Suprapubic skin (tissue), 4 donors: ENCODE measurements at regions not wholly inside any gene's neighbourhood (a gene's known extent, or its start where the extent isn't known, plus 50 kb on each side); places are given as distances from the start of the nearest gene placed in this dataset.

Experiments
- DNase-seq, 2 donors: peaks; one replicate each; pipeline ENCODE4 v3.0.0-alpha.2; 2019; ENCODE audit warnings: low spot score in 2 of 2
- H3K27ac ChIP-seq: fragments of 200-600 bp; sonication (generic); one replicate; pipeline ENCODE4 v1.5.1; 2019
- H3K27me3 ChIP-seq: fragments of 200-600 bp; sonication (generic); one replicate; pipeline ENCODE4 v1.5.1; 2019
- H3K36me3 ChIP-seq: fragments of 200-600 bp; sonication (generic); one replicate; pipeline ENCODE4 v1.5.1; 2019
- H3K4me1 ChIP-seq: fragments of 200-600 bp; sonication (generic); one replicate; pipeline ENCODE4 v1.5.1; 2019
- H3K4me3 ChIP-seq: fragments of 200-600 bp; sonication (generic); one replicate; pipeline ENCODE4 v1.5.1; 2019; ENCODE audit warnings: mild to moderate bottlenecking
- H3K9me3 ChIP-seq: fragments of 200-600 bp; sonication (generic); one replicate; pipeline ENCODE4 v1.5.1; 2019
- EP300 ChIP-seq: sonication (generic); formaldehyde crosslinking; IDR thresholded peaks from one replicate; pipeline ENCODE4 v1.6.1; 2017; ENCODE audit warnings: antibody characterized with exemption
- POLR2A ChIP-seq, 2 donors: fragments of 450-650 bp; IDR thresholded peaks; one replicate each; pipeline ENCODE4 v1.6.1; 2017; ENCODE audit warnings: antibody characterized with exemption in 2 of 2, mild to moderate bottlenecking in 2 of 2, moderate library complexity in 2 of 2
- POLR2AphosphoS5 ChIP-seq, 3 donors: sonication (generic); formaldehyde crosslinking; IDR thresholded peaks; one replicate each; pipeline ENCODE4 v1.6.1; 2017; ENCODE audit warnings: antibody characterized with exemption in 3 of 3
- WGBS: methylation state at CpG from one replicate; pipeline ENCODE4 v1.1.5; 2018; 5-methylcytosine and 5-hydroxymethylcytosine counted together
- TF ChIP-seq, protein P1 (sequence below), 2 donors: fragments of 200-600 bp in 1 of 2; fragments of 450-650 bp in 1 of 2; sonication (generic) in 1 of 2; IDR thresholded peaks; one replicate each; pipeline ENCODE4 v1.5.1; 2016 to 2019; ENCODE audit warnings: antibody characterized with exemption in 2 of 2, mild to moderate bottlenecking in 1 of 2, moderate library complexity in 1 of 2

DNA sequence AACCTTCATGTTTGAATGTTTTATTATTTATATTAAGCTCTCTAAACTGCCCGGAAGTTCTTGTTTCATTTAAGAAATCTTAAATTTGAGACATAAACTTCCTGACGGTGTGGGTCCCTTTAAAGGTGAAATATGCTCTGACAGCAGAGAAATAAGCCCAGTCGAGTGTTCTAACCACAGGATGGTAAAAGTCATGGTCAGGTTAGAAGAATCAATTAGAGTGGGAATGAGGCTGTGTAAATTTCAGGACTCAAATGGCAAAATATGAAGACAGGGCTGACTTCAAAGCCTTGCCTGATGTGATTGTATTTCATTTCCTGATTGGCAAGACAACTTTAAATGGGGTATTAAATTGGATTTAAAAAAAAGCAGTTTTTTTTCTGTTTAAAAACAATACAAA is 432.9 kb upstream of the BRINP1 start:
- peak overlapping the region; percentile 55 for H3K27ac ChIP-seq

GRCh38 chr9:119801311-119801710 is 432.1 kb upstream of the BRINP1 start:
- WGBS: 66% methylated on average over 4 of the region's 4 CpGs
- peaks cover 13% of the 10 kb centered on the region for H3K4me1 ChIP-seq
- H3K9me3 ChIP-seq: no peaks in the 10 kb centered on the region
- TF ChIP-seq POLR2A (IDR thresholded peaks at IDR 0.05) (no peak), EP300 (no peak), POLR2AphosphoS5 (IDR thresholded peaks at IDR 0.05) (no peak)
- TF ChIP-seq, protein P1, sequence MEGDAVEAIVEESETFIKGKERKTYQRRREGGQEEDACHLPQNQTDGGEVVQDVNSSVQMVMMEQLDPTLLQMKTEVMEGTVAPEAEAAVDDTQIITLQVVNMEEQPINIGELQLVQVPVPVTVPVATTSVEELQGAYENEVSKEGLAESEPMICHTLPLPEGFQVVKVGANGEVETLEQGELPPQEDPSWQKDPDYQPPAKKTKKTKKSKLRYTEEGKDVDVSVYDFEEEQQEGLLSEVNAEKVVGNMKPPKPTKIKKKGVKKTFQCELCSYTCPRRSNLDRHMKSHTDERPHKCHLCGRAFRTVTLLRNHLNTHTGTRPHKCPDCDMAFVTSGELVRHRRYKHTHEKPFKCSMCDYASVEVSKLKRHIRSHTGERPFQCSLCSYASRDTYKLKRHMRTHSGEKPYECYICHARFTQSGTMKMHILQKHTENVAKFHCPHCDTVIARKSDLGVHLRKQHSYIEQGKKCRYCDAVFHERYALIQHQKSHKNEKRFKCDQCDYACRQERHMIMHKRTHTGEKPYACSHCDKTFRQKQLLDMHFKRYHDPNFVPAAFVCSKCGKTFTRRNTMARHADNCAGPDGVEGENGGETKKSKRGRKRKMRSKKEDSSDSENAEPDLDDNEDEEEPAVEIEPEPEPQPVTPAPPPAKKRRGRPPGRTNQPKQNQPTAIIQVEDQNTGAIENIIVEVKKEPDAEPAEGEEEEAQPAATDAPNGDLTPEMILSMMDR (IDR thresholded peaks at IDR 0.05): no peak
- H3K27me3 ChIP-seq: no peaks in the 10 kb centered on the region
- H3K36me3 ChIP-seq: no peaks in the 10 kb centered on the region
- H3K27ac ChIP-seq: no peak overlapping the region
- DNase-seq: no peak
- H3K4me3 ChIP-seq: no peak overlapping the region

More for the DNA sequence above, 432.9 kb upstream of the BRINP1 start:
- no peak for TF ChIP-seq POLR2AphosphoS5 (IDR thresholded peaks at IDR 0.05)
- TF ChIP-seq EP300: no peak
- TF ChIP-seq, protein P1 (IDR thresholded peaks at IDR 0.05): no peak
- no peak for TF ChIP-seq POLR2A (IDR thresholded peaks at IDR 0.05)
- DNase-seq: no peak
- Histone ChIP-seq H3K9me3 (no peaks in the 10 kb centered on the region), H3K4me1 (peaks cover 13% of the 10 kb centered on the region), H3K36me3 (no peaks in the 10 kb centered on the region), H3K4me3 (no peak overlapping the region), H3K27me3 (no peaks in the 10 kb centered on the region)
- 29% methylated on average over 3 of the region's 3 CpGs for WGBS

GRCh38 chr9:119795395-119795794 is 426.2 kb upstream of the BRINP1 start:
- Histone ChIP-seq H3K4me1 (no peaks in the 10 kb centered on the region), H3K36me3 (no peaks in the 10 kb centered on the region), H3K27ac (no peak overlapping the region), H3K9me3 (no peaks in the 10 kb centered on the region), H3K4me3 (no peak overlapping the region), H3K27me3 (no peaks in the 10 kb centered on the region)
- TF ChIP-seq POLR2AphosphoS5 (IDR thresholded peaks at IDR 0.05): no peak
- TF ChIP-seq POLR2A (IDR thresholded peaks at IDR 0.05): no peak
- no peak for TF ChIP-seq EP300
- TF ChIP-seq, protein P1 (IDR thresholded peaks at IDR 0.05): no peak
- no peak for DNase-seq
- 94% methylated on average over 3 of the region's 3 CpGs for WGBS

- TF ChIP-seq POLR2AphosphoS5 (IDR thresholded peaks at IDR 0.05) (no peak), EP300 (no peak), POLR2A (IDR thresholded peaks at IDR 0.05) (no peak)
- TF ChIP-seq, protein P1 (IDR thresholded peaks at IDR 0.05): no peak
- Histone ChIP-seq H3K36me3 (no peaks in the 10 kb centered on the region), H3K4me1 (no peaks in the 10 kb centered on the region), H3K9me3 (no peaks in the 10 kb centered on the region), H3K27me3 (no peaks in the 10 kb centered on the region), H3K4me3 (no peak overlapping the region), H3K27ac (no peak overlapping the region)
- DNase-seq: no peak
- whole genome bisulfite sequencing: 86% methylated on average over 6 of the region's 6 CpGs
Observed at GRCh38 chr9:119794836-119795235, 425.6 kb upstream of the BRINP1 start.

DNA sequence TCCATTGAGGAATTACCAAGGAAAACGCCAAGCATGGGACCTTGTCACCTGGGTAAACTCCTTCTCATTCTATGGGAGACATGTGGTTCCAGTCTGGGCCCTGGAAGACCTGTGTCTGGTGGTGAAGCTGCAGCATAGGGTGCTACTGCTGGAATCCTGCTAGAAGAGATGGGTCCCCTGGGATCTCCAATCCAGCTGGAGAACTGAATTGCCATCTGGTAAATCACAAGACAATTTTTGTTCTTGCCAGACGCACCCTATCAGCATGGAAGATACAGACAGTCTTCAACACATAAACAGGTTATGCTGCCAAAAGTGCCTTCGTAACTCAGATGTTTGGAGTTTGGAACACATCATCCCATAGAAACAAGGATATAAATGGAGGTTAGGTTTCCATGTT is 424.0 kb upstream of the BRINP1 start:
- no peak for DNase-seq
- H3K4me3 ChIP-seq: no peak overlapping the region
- H3K27me3 ChIP-seq: no peaks in the 10 kb centered on the region
- H3K4me1 ChIP-seq: no peaks in the 10 kb centered on the region
- TF ChIP-seq POLR2AphosphoS5 (IDR thresholded peaks at IDR 0.05): no peak
- TF ChIP-seq, protein P1 (IDR thresholded peaks at IDR 0.05): no peak
- no peak for TF ChIP-seq POLR2A (IDR thresholded peaks at IDR 0.05)
- TF ChIP-seq EP300: no peak
- no peaks in the 10 kb centered on the region for H3K36me3 ChIP-seq
- H3K9me3 ChIP-seq: no peaks in the 10 kb centered on the region
- no peak overlapping the region for H3K27ac ChIP-seq
- 65% methylated on average over 3 of the region's 3 CpGs for WGBS
